ENCODE measurements at regions not wholly inside any gene's neighbourhood (a gene's known extent, or its start where the extent isn't known, plus 50 kb on each side); places are given as distances from the start of the nearest gene placed in this dataset.

DNA sequence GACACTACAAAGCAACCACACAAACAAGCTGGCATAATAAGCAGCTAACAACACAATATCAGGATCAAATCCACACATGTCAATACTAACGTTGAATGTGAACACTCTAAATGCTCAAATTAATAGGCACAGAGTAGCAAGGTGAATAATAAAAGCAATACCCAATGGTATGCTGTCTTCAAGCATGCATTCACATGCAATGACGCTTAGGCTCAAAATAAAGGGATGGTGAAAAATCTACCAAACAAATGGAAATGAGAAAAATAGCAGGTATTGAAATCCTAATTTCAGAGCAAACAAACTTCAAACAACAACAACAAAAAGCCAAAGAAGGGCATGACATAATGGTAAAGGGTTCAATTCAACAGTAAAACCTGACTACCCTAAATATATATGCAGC lies 74.0 kb upstream of the FAM47B start:
- intact Hi-C loops (cut with DNase I), result loop anchor here in 1 of 2 donors (5.0 kb wide), 1 partner anchor 214 kb away; no protein-coding TSS in a partner anchor
- no peak for DNase-seq (ENCODE audit: low spot score)

GRCh38 chrX:34873500-34874225 lies 68.9 kb upstream of the FAM47B start:
- intact Hi-C loops (cut with DNase I), result no loop called here

GRCh38 chrX:34874763-34875162 lies 67.8 kb upstream of the FAM47B start:
- DNase-seq (ENCODE audit: low spot score), result no peak
- intact Hi-C loops (cut with DNase I), result no loop called here

More at GRCh38 chrX:34873500-34874225, 68.9 kb upstream of the FAM47B start:
- no peak for DNase-seq (ENCODE audit: low spot score)

- intact Hi-C loops (cut with DNase I), result no loop called here
- DNase-seq (ENCODE audit: low spot score), result no peak
These were observed 67.4 kb upstream of the FAM47B start for GRCh38 chrX:34875204-34875603.

DNA sequence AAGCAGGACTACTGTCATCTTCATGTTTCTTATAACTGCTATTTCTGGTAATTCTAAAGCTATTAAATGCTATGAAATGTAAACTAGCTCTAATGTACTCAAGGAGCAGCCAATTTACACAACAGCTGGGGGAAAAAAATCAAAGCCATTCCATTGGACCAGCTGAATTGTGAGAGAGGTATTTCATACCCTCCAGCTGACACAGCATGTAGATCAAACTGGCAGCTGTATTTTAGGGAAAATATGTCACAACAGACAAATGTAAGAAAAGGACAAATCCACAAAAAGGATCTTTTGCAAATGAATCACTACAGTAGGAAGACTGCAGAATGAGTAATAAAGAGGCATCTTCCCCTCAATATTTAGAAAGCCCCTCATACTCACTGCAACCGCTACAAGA lies 65.2 kb upstream of the FAM47B start:
- intact Hi-C loops (cut with DNase I), result no loop called here
- DNase-seq (ENCODE audit: low spot score), result no peak

- intact Hi-C loops (cut with DNase I), result no loop called here
- DNase-seq (ENCODE audit: low spot score), result no peak
These were observed 63.2 kb upstream of the FAM47B start for GRCh38 chrX:34879346-34879745.

DNA sequence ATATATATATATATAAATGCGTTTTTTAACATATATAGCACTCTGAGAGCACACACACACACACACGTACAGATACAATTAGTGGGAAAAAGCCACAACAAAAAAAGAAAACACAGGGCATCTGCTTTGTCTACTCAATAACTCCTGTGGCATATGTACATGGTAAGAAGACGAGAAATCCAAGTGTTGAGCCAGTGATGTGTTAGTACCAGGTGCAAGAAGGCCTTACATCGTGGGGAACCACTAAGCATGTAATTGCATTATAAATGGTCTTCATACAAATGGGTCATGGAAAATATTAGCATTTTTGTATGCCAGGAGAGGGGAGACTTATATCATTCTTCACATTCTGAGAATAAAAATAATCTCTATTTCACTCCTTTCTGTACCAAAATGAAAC lies 62.7 kb upstream of the FAM47B start:
- no peak for DNase-seq (ENCODE audit: low spot score)
- intact Hi-C loops (cut with DNase I), result no loop called here

DNA sequence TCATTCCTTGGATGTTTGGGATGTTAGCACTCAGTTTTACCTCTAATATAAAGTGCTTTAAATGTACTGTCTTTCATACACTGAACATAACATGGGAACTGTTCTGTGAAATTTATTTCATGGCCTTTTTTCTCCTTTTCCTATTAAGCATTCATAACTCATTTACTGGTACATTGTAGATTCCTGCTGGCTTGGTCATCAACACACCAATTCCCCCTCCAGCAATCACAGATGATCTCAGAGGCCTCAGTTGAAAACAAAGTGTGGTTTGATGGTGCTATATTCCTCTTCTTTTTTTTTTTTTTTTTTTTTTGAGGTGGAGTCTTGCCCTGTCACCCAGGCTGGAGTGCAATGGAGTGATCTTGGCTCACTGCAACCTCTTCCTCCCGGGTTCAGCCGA lies 61.9 kb upstream of the FAM47B start:
- intact Hi-C loops (cut with DNase I), result no loop called here
- no peak for DNase-seq (ENCODE audit: low spot score)

GRCh38 chrX:34881671-34882070 lies 60.9 kb upstream of the FAM47B start:
- intact Hi-C loops (cut with DNase I), result no loop called here
- DNase-seq (ENCODE audit: low spot score), result no peak

DNA sequence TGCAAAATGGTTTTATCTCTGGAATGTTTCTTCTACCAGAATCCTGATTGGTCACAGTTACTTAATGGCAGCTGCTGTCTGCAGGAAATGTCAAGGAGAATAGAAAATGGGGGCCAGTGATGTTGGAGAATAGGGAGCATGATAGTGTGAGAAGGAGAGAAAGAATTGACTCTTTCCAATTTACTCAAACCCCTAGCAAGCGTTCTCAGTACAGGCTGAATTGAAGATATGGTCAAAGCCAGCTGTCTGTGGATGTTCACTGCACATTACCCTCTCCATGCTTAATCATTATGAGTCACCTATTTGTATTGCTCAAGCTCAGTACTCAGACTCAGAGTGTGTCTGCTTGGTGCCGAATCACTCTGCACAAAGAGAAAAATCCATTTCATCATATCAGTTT lies 57.8 kb upstream of the FAM47B start:
- no peak for DNase-seq (ENCODE audit: low spot score)
- intact Hi-C loops (cut with DNase I), result no loop called here

GRCh38 chrX:34886011-34886410 lies 56.6 kb upstream of the FAM47B start:
- intact Hi-C loops (cut with DNase I), result no loop called here
- DNase-seq (ENCODE audit: low spot score), result no peak

DNA sequence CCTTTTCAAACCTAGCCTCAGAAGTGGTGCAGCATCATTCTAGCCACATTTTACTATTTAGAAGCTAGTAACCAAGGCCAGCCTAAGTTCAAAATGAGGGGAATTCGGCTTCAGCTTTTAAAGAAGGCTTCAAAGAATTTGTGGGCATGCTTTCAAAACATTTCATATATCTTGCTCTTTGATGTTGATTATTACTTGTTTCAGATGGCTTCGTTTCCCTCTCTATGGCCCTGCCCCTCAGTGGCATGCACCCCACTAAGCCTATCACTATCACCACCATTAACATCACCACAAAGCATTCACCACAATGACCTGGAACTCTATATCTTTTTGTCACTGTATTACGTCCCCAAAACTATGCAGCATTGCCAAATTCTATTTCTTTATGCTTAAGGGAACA lies 51.2 kb upstream of the FAM47B start:
- intact Hi-C loops (cut with DNase I), result no loop called here
- no peak for DNase-seq (ENCODE audit: low spot score)
